ENCODE measurements at regions not wholly inside any gene's neighbourhood (a gene's known extent, or its start where the extent isn't known, plus 50 kb on each side); places are given as distances from the start of the nearest gene placed in this dataset.

GRCh38 chr1:113013823-113014222, 57.8 kb upstream of the SLC16A1 start:
- H3K36me3 ChIP-seq (ENCODE audit: low read depth, low read length), result no peaks in the 10 kb centered on the region
- POLR2A ChIA-PET (ENCODE audit: unreplicated experiment), result no interaction called here
- H3K27me3 ChIP-seq (ENCODE audit: low read length), result no peaks in the 10 kb centered on the region
- H3K27ac ChIP-seq (ENCODE audit: low read length), result no peak overlapping the region
- no peaks in the 10 kb centered on the region for H3K4me1 ChIP-seq (ENCODE audit: insufficient read depth, low read length)
- no peak overlapping the region for H3K9ac ChIP-seq (ENCODE audit: low read length)
- TF ChIP-seq EZH2phosphoT487 (IDR thresholded peaks at IDR 0.05; ENCODE audit: borderline replicate concordance, low read length) (no peak), CTCF (conservative IDR thresholded peaks at IDR 0.05; ENCODE audit: low read depth, low read length) (no peak), EZH2 (IDR thresholded peaks at IDR 0.05; ENCODE audit: low read length, unreplicated experiment) (no peak)
- ATAC-seq (no peak), DNase-seq (no peak)
- no peaks in the 10 kb centered on the region for H4K20me1 ChIP-seq (ENCODE audit: low read length)
- H3K9me2 ChIP-seq (replicated peaks; ENCODE audit: low read length), result no peaks in the 10 kb centered on the region
- no peaks in the 10 kb centered on the region for H3K9me3 ChIP-seq (ENCODE audit: low read length)
- no peak overlapping the region for H3K4me3 ChIP-seq (ENCODE audit: low read length)
- CTCF ChIA-PET, result interaction anchor here (0.7 kb wide), 1 partner anchor 23 kb away, joined by 5 read pairs; no protein-coding TSS in a partner anchor
- H3K4me2 ChIP-seq (ENCODE audit: low read length), result no peak overlapping the region
- intact Hi-C loops (cut with micrococcal nuclease), result no loop called here
- no peaks in the 10 kb centered on the region for H3F3A ChIP-seq (ENCODE audit: low read length, unreplicated experiment)
- BruUV-seq (replicated peaks), result no TSS peak
- no peak overlapping the region for H2AFZ ChIP-seq (ENCODE audit: low read length)
- H3K79me2 ChIP-seq (ENCODE audit: low read length), result no peaks in the 10 kb centered on the region

- Histone ChIP-seq H4K20me1 (ENCODE audit: low read length) (no peaks in the 10 kb centered on the region), H2AFZ (ENCODE audit: low read length) (no peak overlapping the region), H3K27me3 (ENCODE audit: low read length) (no peaks in the 10 kb centered on the region), H3K9ac (ENCODE audit: low read length) (no peak overlapping the region), H3K4me3 (ENCODE audit: low read length) (no peak overlapping the region), H3K27ac (ENCODE audit: low read length) (no peak overlapping the region), H3K9me2 (replicated peaks; ENCODE audit: low read length) (no peaks in the 10 kb centered on the region), H3K79me2 (ENCODE audit: low read length) (no peaks in the 10 kb centered on the region), H3K4me2 (ENCODE audit: low read length) (no peak overlapping the region), H3F3A (ENCODE audit: low read length, unreplicated experiment) (no peaks in the 10 kb centered on the region), H3K36me3 (ENCODE audit: low read depth, low read length) (no peaks in the 10 kb centered on the region), H3K4me1 (ENCODE audit: insufficient read depth, low read length) (no peaks in the 10 kb centered on the region), H3K9me3 (ENCODE audit: low read length) (no peaks in the 10 kb centered on the region)
- intact Hi-C loops (cut with micrococcal nuclease), result no loop called here
- DNase-seq (no peak), ATAC-seq (no peak)
- TF ChIP-seq EZH2phosphoT487 (IDR thresholded peaks at IDR 0.05; ENCODE audit: borderline replicate concordance, low read length), result no peak
- TF ChIP-seq CTCF (conservative IDR thresholded peaks at IDR 0.05; ENCODE audit: low read depth, low read length), result no peak
- TF ChIP-seq EZH2 (IDR thresholded peaks at IDR 0.05; ENCODE audit: low read length, unreplicated experiment), result no peak
- ChIA-PET CTCF (no interaction called here), POLR2A (ENCODE audit: unreplicated experiment) (no interaction called here)
- BruUV-seq (replicated peaks), result no TSS peak
Observed at GRCh38 chr1:113014508-113014907, 58.5 kb upstream of the LRIG2 start.

GRCh38 chr1:113018911-113019310, 54.1 kb upstream of the LRIG2 start:
- H3K27ac ChIP-seq (ENCODE audit: low read length), result no peak overlapping the region
- no peaks in the 10 kb centered on the region for H3F3A ChIP-seq (ENCODE audit: low read length, unreplicated experiment)
- H3K27me3 ChIP-seq (ENCODE audit: low read length), result no peaks in the 10 kb centered on the region
- H4K20me1 ChIP-seq (ENCODE audit: low read length), result no peaks in the 10 kb centered on the region
- H3K9me3 ChIP-seq (ENCODE audit: low read length), result no peaks in the 10 kb centered on the region
- POLR2A ChIA-PET (ENCODE audit: unreplicated experiment), result no interaction called here
- H2AFZ ChIP-seq (ENCODE audit: low read length), result no peak overlapping the region
- no peaks in the 10 kb centered on the region for H3K9me2 ChIP-seq (replicated peaks; ENCODE audit: low read length)
- H3K36me3 ChIP-seq (ENCODE audit: low read depth, low read length), result no peaks in the 10 kb centered on the region
- intact Hi-C loops (cut with micrococcal nuclease), result no loop called here
- no TSS peak for BruUV-seq (replicated peaks)
- CTCF ChIA-PET, result no interaction called here
- ATAC-seq (no peak), DNase-seq (no peak)
- H3K79me2 ChIP-seq (ENCODE audit: low read length), result no peaks in the 10 kb centered on the region
- TF ChIP-seq EZH2 (IDR thresholded peaks at IDR 0.05; ENCODE audit: low read length, unreplicated experiment) (no peak), CTCF (conservative IDR thresholded peaks at IDR 0.05; ENCODE audit: low read depth, low read length) (no peak), EZH2phosphoT487 (IDR thresholded peaks at IDR 0.05; ENCODE audit: borderline replicate concordance, low read length) (no peak)
- H3K4me3 ChIP-seq (ENCODE audit: low read length), result no peak overlapping the region
- peaks cover 9% of the 10 kb centered on the region for H3K4me1 ChIP-seq (ENCODE audit: insufficient read depth, low read length)
- no peak overlapping the region for H3K4me2 ChIP-seq (ENCODE audit: low read length)
- H3K9ac ChIP-seq (ENCODE audit: low read length), result no peak overlapping the region

Measured in PC-3 (cell line).